ENCODE measurements at regions not wholly inside any gene's neighbourhood (a gene's known extent, or its start where the extent isn't known, plus 50 kb on each side); places are given as distances from the start of the nearest gene placed in this dataset.

- DNase-seq: no peak
Measured at GRCh38 chr20:22924046-22924737, 110.9 kb upstream of the SSTR4 start.

- no peak for DNase-seq
Measured at GRCh38 chr20:22924949-22925612, 110.0 kb upstream of the SSTR4 start.

DNA sequence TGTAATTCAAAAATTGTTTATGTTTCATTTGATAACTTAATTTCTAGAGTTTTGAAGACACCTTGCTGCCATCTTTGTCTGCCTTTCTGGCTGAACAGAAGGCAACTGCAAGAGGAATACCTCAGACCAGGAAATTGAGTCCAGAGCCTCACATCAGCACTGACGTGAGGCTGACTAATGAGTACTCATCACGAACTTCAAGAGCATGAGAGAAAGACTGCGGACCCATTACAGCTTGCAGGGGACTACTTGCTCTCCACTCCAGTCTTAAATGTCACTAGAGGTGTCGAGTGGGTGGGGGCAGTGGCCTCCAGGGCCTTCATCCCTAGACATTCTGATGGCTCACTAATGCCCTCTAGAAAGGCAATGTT lies 109.5 kb upstream of the SSTR4 start:
- DNase-seq: no peak

DNA sequence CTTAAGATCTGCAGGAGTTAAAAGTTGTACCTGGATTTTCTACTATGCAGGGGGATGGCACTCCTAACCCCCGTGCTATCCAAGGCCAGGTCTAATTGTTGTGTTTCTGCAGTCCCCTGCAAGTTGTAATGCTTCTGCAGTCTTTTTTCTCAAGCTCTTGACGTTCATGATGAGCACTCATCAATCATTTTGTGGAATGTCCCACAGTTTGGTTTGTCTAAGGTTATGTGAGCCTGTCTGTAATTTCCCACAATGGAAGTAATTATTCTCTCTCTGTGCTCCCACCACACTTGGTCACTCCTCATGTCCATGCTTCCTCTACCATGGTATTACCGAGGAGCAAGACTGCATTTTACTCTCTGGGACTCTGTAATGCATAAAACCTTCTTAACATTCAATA lies 107.6 kb upstream of the SSTR4 start:
- no peak for DNase-seq

DNA sequence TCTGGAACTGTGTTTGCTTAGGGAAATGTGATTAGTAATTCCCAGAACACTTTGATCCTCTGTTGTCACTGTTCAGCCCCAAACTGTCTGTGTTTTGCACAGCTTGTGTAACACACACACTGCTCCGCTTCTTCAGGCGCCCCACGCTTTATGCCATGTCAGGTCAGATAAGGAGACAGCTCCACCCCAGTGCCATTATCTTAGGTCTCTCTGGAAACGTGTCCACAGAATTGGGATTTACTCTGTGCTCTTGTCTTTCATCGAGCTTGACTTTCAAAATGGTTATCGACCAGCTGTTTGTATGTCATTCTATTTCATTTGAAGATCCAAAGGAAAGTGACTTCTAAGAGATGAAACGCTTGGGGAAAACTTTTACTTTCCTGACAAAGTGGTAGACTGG lies 106.4 kb upstream of the SSTR4 start:
- DNase-seq: no peak

- DNase-seq: no peak
Measured at GRCh38 chr20:22929661-22930060, 105.5 kb upstream of the SSTR4 start.

- no peak for DNase-seq
Measured at GRCh38 chr20:22931653-22932608, 103.2 kb upstream of the SSTR4 start.

DNA sequence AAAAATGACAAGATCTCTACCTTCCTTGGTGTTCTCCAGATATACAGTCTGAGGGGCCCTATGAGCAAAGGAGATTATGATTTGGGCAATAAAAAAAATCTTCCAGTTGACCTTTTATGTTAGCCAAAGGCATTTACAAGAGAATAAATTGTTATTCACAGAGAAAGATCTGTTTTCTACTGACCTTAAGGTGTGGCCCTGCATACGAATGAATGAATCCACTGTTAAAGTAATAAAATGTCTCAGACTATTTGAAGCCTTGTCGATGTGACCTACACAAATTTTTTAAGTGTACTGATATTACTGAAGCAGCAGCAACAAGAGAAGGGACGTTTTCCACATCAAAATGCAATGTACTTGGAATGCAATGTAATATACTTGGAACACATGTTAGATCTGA lies 95.9 kb upstream of the SSTR4 start:
- DNase-seq: no peak

DNA sequence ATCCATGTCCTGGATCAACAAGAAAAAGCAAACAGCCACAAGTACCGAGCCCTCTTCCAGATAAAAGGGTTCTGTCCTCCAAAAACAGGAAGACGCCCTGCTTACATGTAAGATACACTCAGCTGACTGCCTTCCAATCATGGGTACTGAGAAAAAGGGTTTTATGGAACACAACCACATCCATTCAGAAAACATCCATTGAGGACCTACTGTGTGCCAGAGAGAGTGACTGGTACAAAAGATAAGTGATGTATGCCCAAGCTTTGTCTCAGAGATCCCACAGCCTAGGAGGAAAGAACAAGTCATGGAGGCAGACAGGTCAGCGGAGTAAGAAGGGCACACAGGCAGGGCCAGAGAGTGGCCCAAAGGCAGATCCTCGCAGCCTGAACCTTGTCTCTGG lies 94.8 kb upstream of the SSTR4 start:
- DNase-seq: no peak

GRCh38 chr20:22941550-22941949 lies 93.6 kb upstream of the SSTR4 start:
- no peak for DNase-seq

DNA sequence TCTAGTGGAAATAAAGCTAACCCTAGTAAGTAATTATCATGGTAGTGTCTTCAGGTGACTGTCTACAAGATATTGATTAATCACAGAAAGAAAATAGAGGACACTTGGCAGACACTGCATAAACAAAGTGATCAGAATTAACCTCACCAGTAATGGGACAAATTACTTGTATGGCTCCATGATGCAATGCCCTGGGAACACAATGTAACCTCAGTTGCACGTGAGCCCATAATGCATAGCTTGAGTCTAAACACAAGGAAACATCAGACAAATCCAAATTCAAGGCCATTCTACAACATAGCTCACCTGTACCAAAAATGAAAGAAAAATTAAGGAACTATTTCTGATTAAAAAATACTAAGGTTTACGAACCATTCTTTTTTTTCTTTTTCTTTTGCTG lies 92.4 kb upstream of the SSTR4 start:
- DNase-seq: no peak

DNA sequence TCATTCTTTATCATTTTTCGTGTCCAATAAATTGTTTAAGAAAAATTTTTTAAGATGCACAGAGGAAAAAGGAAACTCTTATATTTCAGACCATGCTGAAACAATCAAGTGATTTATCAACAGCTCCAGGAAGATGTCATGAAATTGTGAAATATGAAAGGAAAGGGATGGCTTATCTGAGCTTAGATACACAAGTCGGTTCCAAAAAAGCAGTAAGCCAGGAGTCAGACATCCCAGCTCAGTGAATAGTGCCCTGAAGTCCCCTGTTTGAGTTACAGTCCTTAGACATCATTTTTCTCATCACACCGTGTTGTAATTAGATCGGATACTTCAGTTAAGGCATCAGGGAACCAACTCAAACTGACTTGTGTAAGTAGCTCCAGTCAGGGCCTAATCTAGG lies 91.0 kb upstream of the SSTR4 start:
- DNase-seq: no peak

DNA sequence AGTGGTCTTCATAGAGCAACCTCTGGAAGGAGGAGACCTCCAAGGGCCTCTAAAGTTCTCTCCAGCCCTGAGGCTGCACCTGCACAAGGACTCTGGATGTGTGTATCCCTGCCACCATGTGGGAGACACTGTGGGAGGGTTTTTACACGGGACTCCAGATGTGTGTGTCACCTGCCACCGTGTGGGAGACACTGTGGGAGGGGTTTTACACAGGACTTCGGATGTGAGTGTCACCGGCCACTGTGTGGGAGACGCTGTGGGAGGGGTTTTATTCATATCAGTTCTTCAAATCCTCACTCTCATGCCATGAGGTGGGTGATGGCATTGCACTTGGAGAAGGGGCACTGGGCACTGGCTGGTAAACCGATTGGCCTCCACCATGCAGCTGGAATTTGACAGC lies 90.2 kb upstream of the SSTR4 start:
- DNase-seq: no peak

DNA sequence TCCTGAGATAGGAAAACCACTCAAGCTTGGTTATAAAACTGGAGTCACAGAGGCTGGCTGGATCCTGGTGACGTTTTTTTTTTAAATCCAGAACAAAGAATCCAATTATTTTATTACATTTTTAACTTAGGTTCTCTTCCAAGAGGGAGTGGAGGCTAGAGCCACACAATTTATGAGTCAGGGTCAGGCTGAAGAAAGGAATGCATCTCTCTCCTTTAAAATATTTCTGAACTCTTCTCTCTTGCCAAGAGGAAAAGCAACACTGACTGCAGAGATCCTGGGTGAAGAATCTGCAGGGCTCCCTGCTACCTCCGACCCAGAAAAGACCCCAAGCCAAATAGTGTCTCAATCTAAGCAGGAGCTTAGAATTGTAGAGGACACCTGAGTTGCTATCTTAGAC lies 88.5 kb upstream of the SSTR4 start:
- no peak for DNase-seq

GRCh38 chr20:22949331-22950109 lies 85.6 kb upstream of the SSTR4 start:
- no peak for DNase-seq

DNA sequence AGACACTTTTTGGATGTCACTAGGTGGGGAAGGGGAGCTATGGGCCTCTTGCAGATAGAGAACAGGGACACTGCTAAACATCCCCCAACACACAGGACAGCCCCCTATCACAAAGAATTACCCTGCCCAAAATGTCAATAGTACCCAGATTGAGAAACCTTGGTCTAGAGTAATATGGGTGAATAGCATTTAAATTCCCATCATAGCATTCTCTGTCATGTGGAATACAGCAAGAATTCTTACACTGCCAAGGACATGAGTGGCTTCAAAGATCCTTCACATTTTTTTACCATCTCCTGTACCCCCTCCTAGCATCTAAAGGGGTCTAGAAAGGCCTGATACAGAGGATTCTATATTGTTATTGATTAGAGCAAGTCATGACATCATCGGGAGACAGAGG lies 83.1 kb upstream of the SSTR4 start:
- DNase-seq: no peak

GRCh38 chr20:22954661-22955060 lies 80.5 kb upstream of the SSTR4 start:
- DNase-seq: no peak

- DNase-seq: no peak
Measured at GRCh38 chr20:22958390-22958789, 76.7 kb upstream of the SSTR4 start.

- DNase-seq: no peak
Measured at GRCh38 chr20:22962567-22963439, 72.3 kb upstream of the SSTR4 start.

DNA sequence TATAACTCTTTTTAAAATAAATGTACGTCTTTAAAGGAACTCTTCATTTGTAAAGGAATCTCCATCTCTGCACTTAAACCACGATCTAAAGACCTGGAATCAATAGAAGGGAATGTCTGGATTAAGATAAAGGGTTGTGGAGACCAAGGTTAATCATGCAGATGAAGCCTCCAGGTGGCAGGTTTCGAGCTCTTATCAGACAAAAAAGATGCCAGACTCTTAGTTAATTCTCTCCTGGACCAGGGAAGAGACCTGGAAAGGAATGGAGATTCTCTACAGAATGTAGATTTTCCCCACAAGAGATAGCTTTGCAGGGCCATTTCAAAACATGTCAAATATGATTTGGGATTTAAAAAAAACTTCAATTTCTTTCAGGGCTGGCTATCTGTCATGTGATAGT lies 71.5 kb upstream of the SSTR4 start:
- no peak for DNase-seq

DNA sequence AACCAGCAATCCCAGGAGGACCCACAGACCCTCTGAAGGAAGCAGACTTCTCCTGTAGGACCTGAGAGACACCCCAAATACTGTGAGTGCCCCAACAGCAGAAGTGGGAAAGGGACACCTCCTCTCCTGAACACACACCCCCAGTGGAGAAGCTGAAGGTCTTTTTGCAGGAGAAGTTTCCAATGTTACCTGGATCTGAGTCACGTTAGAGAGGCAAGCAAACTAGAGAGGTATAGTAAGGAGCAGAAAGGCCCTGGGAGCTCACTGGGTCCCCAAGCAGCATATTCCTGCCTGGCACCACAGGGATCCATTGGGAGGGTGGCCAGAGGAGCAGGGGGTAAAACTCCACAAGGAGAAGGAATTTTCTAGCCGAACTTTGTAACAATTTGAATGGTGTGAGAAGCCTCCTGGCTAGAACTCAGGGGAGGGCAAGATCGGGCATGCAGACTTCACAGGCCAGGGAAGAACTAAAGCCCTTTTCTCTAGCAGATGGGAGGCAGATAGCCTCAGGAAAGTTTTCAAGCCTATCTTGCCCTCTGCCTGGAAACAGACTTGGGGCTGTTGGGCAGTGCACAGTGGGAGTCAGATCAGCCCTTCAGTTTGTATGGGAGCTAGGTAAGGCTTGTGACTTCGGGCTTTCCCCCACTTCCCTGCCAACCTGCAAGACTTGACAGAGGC lies 68.2 kb upstream of the SSTR4 start:
- no peak for DNase-seq
